ENCODE measurements at regions not wholly inside any gene's neighbourhood (a gene's known extent, or its start where the extent isn't known, plus 50 kb on each side); places are given as distances from the start of the nearest gene placed in this dataset.

GRCh38 chr18:66111018-66111417 is 360.2 kb downstream of the CDH7 start:
- H3K4me1 Mint-ChIP-seq (ENCODE audit: low read depth) = no peaks in the 10 kb centered on the region
- H3K4me3 Mint-ChIP-seq (ENCODE audit: low read depth) = no peak overlapping the region
- intact Hi-C loops (cut with micrococcal nuclease) = no loop called here
- H3K27ac Mint-ChIP-seq = no peak overlapping the region
- H3K36me3 Mint-ChIP-seq (ENCODE audit: low read depth) = no peaks in the 10 kb centered on the region
- DNase-seq (ENCODE audit: low spot score) = no peak
- H3K27me3 Mint-ChIP-seq (ENCODE audit: low read depth) = no peaks in the 10 kb centered on the region
- H3K9me3 Mint-ChIP-seq = peaks cover 30% of the 10 kb centered on the region

GRCh38 chr18:66110607-66111006 is 359.8 kb downstream of the CDH7 start:
- Mint-ChIP-seq H3K27me3 (ENCODE audit: low read depth) (no peaks in the 10 kb centered on the region), H3K27ac (no peak overlapping the region), H3K9me3 (peaks cover 29% of the 10 kb centered on the region), H3K36me3 (ENCODE audit: low read depth) (no peaks in the 10 kb centered on the region), H3K4me3 (ENCODE audit: low read depth) (no peak overlapping the region), H3K4me1 (ENCODE audit: low read depth) (no peaks in the 10 kb centered on the region)
- no peak for DNase-seq (ENCODE audit: low spot score)
- intact Hi-C loops (cut with micrococcal nuclease) = no loop called here

- Mint-ChIP-seq H3K27me3 (ENCODE audit: low read depth) (no peaks in the 10 kb centered on the region), H3K4me3 (ENCODE audit: low read depth) (no peak overlapping the region), H3K9me3 (peaks cover 26% of the 10 kb centered on the region), H3K36me3 (ENCODE audit: low read depth) (no peaks in the 10 kb centered on the region), H3K27ac (no peak overlapping the region), H3K4me1 (ENCODE audit: low read depth) (no peaks in the 10 kb centered on the region)
- intact Hi-C loops (cut with micrococcal nuclease) = no loop called here
- DNase-seq (ENCODE audit: low spot score) = no peak
Observed at GRCh38 chr18:66109981-66110380, 359.2 kb downstream of the CDH7 start.

GRCh38 chr18:66107546-66107945 is 356.7 kb downstream of the CDH7 start:
- Mint-ChIP-seq H3K9me3 (peaks cover 21% of the 10 kb centered on the region), H3K4me1 (ENCODE audit: low read depth) (no peaks in the 10 kb centered on the region), H3K36me3 (ENCODE audit: low read depth) (no peaks in the 10 kb centered on the region), H3K27me3 (ENCODE audit: low read depth) (no peaks in the 10 kb centered on the region), H3K4me3 (ENCODE audit: low read depth) (no peak overlapping the region), H3K27ac (no peak overlapping the region)
- intact Hi-C loops (cut with micrococcal nuclease) = no loop called here
- DNase-seq (ENCODE audit: low spot score) = no peak

GRCh38 chr18:66105016-66105415 is 354.2 kb downstream of the CDH7 start:
- Mint-ChIP-seq H3K4me3 (ENCODE audit: low read depth) (no peak overlapping the region), H3K9me3 (peaks cover 10% of the 10 kb centered on the region), H3K36me3 (ENCODE audit: low read depth) (no peaks in the 10 kb centered on the region), H3K27ac (no peak overlapping the region), H3K27me3 (ENCODE audit: low read depth) (no peaks in the 10 kb centered on the region), H3K4me1 (ENCODE audit: low read depth) (no peaks in the 10 kb centered on the region)
- no peak for DNase-seq (ENCODE audit: low spot score)
- intact Hi-C loops (cut with micrococcal nuclease) = no loop called here

GRCh38 chr18:66103550-66103949 is 352.7 kb downstream of the CDH7 start:
- Mint-ChIP-seq H3K4me3 (ENCODE audit: low read depth) (no peak overlapping the region), H3K27me3 (ENCODE audit: low read depth) (no peaks in the 10 kb centered on the region), H3K9me3 (peaks cover 11% of the 10 kb centered on the region), H3K4me1 (ENCODE audit: low read depth) (no peaks in the 10 kb centered on the region), H3K27ac (no peak overlapping the region), H3K36me3 (ENCODE audit: low read depth) (no peaks in the 10 kb centered on the region)
- DNase-seq (ENCODE audit: low spot score) = no peak
- intact Hi-C loops (cut with micrococcal nuclease) = no loop called here

GRCh38 chr18:66083078-66083477 is 332.3 kb downstream of the CDH7 start:
- no peaks in the 10 kb centered on the region for H3K27me3 Mint-ChIP-seq (ENCODE audit: low read depth)
- H3K9me3 Mint-ChIP-seq = peaks cover 22% of the 10 kb centered on the region
- no peaks in the 10 kb centered on the region for H3K4me1 Mint-ChIP-seq (ENCODE audit: low read depth)
- H3K27ac Mint-ChIP-seq = no peak overlapping the region
- H3K4me3 Mint-ChIP-seq (ENCODE audit: low read depth) = no peak overlapping the region
- H3K36me3 Mint-ChIP-seq (ENCODE audit: low read depth) = no peaks in the 10 kb centered on the region
- intact Hi-C loops (cut with micrococcal nuclease) = no loop called here
- no peak for DNase-seq (ENCODE audit: low spot score)

GRCh38 chr18:66078925-66079800 is 328.4 kb downstream of the CDH7 start:
- no peak overlapping the region for H3K27ac Mint-ChIP-seq
- peaks cover 30% of the 10 kb centered on the region for H3K9me3 Mint-ChIP-seq
- intact Hi-C loops (cut with micrococcal nuclease) = no loop called here
- no peak overlapping the region for H3K4me3 Mint-ChIP-seq (ENCODE audit: low read depth)
- H3K4me1 Mint-ChIP-seq (ENCODE audit: low read depth) = no peaks in the 10 kb centered on the region
- no peaks in the 10 kb centered on the region for H3K27me3 Mint-ChIP-seq (ENCODE audit: low read depth)
- H3K36me3 Mint-ChIP-seq (ENCODE audit: low read depth) = no peaks in the 10 kb centered on the region
- no peak for DNase-seq (ENCODE audit: low spot score)

GRCh38 chr18:66077066-66077465 is 326.3 kb downstream of the CDH7 start:
- DNase-seq (ENCODE audit: low spot score) = no peak
- H3K4me1 Mint-ChIP-seq (ENCODE audit: low read depth) = no peaks in the 10 kb centered on the region
- no peak overlapping the region for H3K4me3 Mint-ChIP-seq (ENCODE audit: low read depth)
- H3K27ac Mint-ChIP-seq = no peak overlapping the region
- no peaks in the 10 kb centered on the region for H3K36me3 Mint-ChIP-seq (ENCODE audit: low read depth)
- peaks cover 40% of the 10 kb centered on the region for H3K9me3 Mint-ChIP-seq
- intact Hi-C loops (cut with micrococcal nuclease) = no loop called here
- no peaks in the 10 kb centered on the region for H3K27me3 Mint-ChIP-seq (ENCODE audit: low read depth)

- Mint-ChIP-seq H3K9me3 (peaks cover 22% of the 10 kb centered on the region), H3K4me1 (ENCODE audit: low read depth) (no peaks in the 10 kb centered on the region), H3K4me3 (ENCODE audit: low read depth) (no peak overlapping the region), H3K27ac (no peak overlapping the region), H3K27me3 (ENCODE audit: low read depth) (no peaks in the 10 kb centered on the region), H3K36me3 (ENCODE audit: low read depth) (no peaks in the 10 kb centered on the region)
- DNase-seq (ENCODE audit: low spot score) = no peak
- intact Hi-C loops (cut with micrococcal nuclease) = no loop called here
Observed at GRCh38 chr18:66066191-66066590, 315.4 kb downstream of the CDH7 start.

GRCh38 chr18:66048406-66048805 is 297.6 kb downstream of the CDH7 start:
- no peaks in the 10 kb centered on the region for H3K4me1 Mint-ChIP-seq (ENCODE audit: low read depth)
- DNase-seq (ENCODE audit: low spot score) = no peak
- H3K27ac Mint-ChIP-seq = no peak overlapping the region
- no peak overlapping the region for H3K4me3 Mint-ChIP-seq (ENCODE audit: low read depth)
- H3K27me3 Mint-ChIP-seq (ENCODE audit: low read depth) = no peaks in the 10 kb centered on the region
- H3K36me3 Mint-ChIP-seq (ENCODE audit: low read depth) = no peaks in the 10 kb centered on the region
- intact Hi-C loops (cut with micrococcal nuclease) = no loop called here
- H3K9me3 Mint-ChIP-seq = peaks cover 22% of the 10 kb centered on the region

- intact Hi-C loops (cut with micrococcal nuclease) = no loop called here
- Mint-ChIP-seq H3K4me1 (ENCODE audit: low read depth) (no peaks in the 10 kb centered on the region), H3K36me3 (ENCODE audit: low read depth) (no peaks in the 10 kb centered on the region), H3K9me3 (peaks cover 17% of the 10 kb centered on the region), H3K27me3 (ENCODE audit: low read depth) (no peaks in the 10 kb centered on the region), H3K4me3 (ENCODE audit: low read depth) (no peak overlapping the region), H3K27ac (no peak overlapping the region)
- DNase-seq (ENCODE audit: low spot score) = no peak
Observed at GRCh38 chr18:66046032-66046602, 295.3 kb downstream of the CDH7 start.

GRCh38 chr18:66043009-66043408 is 292.2 kb downstream of the CDH7 start:
- Mint-ChIP-seq H3K27me3 (ENCODE audit: low read depth) (no peaks in the 10 kb centered on the region), H3K9me3 (peaks cover 7% of the 10 kb centered on the region), H3K27ac (no peak overlapping the region), H3K36me3 (ENCODE audit: low read depth) (no peaks in the 10 kb centered on the region), H3K4me3 (ENCODE audit: low read depth) (no peak overlapping the region), H3K4me1 (ENCODE audit: low read depth) (no peaks in the 10 kb centered on the region)
- intact Hi-C loops (cut with micrococcal nuclease) = no loop called here
- DNase-seq (ENCODE audit: low spot score) = no peak
